NCI-H2107 treated with DMSO at 0.1 percent for 48 hours (cell line): ENCODE measurements at regions not wholly inside any gene's neighbourhood (a gene's known extent, or its start where the extent isn't known, plus 50 kb on each side); places are given as distances from the start of the nearest gene placed in this dataset.
A peak's percentile ranks its signal among the peaks of the same experiment; 100 is the strongest.
"Not testable (repeated sequence)": the region's sequence is repeated elsewhere in the genome, so short reads cannot be mapped to it uniquely, and the experiment has no call there.

Experiments used
- DNase-seq: peaks from one replicate; lab custom pipeline; 2025; ENCODE audit not compliant: unreplicated experiment; lab: John Stamatoyannopoulos, UW

- DNase-seq: no peak
Observed at GRCh38 chr3:56927855-56928254, 126.1 kb upstream of the ARHGEF3 start.

- no peak for DNase-seq
Observed at GRCh38 chr3:56926947-56927282, 125.2 kb upstream of the ARHGEF3 start.

GRCh38 chr3:56926243-56926946 is 124.6 kb upstream of the ARHGEF3 start:
- no peak for DNase-seq

- DNase-seq: not testable (repeated sequence)
Observed at GRCh38 chr3:56924700-56925099, 123.0 kb upstream of the ARHGEF3 start.

GRCh38 chr3:56923526-56924224 is 121.9 kb upstream of the ARHGEF3 start:
- DNase-seq: peak; percentile 0

GRCh38 chr3:56921573-56922453 is 120.1 kb upstream of the ARHGEF3 start:
- no peak for DNase-seq

- DNase-seq: no peak
Observed at GRCh38 chr3:56919797-56920195, 118.0 kb upstream of the ARHGEF3 start.

- peak; percentile 15 for DNase-seq
Observed at GRCh38 chr3:56919137-56919796, 117.5 kb upstream of the ARHGEF3 start.

- peak; percentile 6 for DNase-seq
Observed at GRCh38 chr3:56918111-56918568, 116.4 kb upstream of the ARHGEF3 start.

GRCh38 chr3:56917361-56918110 is 115.8 kb upstream of the ARHGEF3 start:
- DNase-seq: peak; percentile 25

- no peak for DNase-seq
Observed at GRCh38 chr3:56916716-56917360, 115.1 kb upstream of the ARHGEF3 start.

- DNase-seq: peak; percentile 27
Observed at GRCh38 chr3:56915966-56916586, 114.3 kb upstream of the ARHGEF3 start.

- peak; percentile 4 for DNase-seq
Observed at GRCh38 chr3:56914646-56915045, 112.9 kb upstream of the ARHGEF3 start.

- DNase-seq: no peak
Observed at GRCh38 chr3:56911363-56911762, 109.6 kb upstream of the ARHGEF3 start.

GRCh38 chr3:56909349-56909748 is 107.6 kb upstream of the ARHGEF3 start:
- no peak for DNase-seq

- DNase-seq: no peak
Observed at GRCh38 chr3:56908004-56908403, 106.3 kb upstream of the ARHGEF3 start.

- DNase-seq: no peak
Observed at GRCh38 chr3:56904552-56905215, 102.9 kb upstream of the ARHGEF3 start.

GRCh38 chr3:56903231-56903782 is 101.6 kb upstream of the ARHGEF3 start:
- DNase-seq: no peak
